ENCODE measurements at regions not wholly inside any gene's neighbourhood (a gene's known extent, or its start where the extent isn't known, plus 50 kb on each side); places are given as distances from the start of the nearest gene placed in this dataset.
"Not testable (repeated sequence)": the region's sequence is repeated elsewhere in the genome, so short reads cannot be mapped to it uniquely, and the experiment has no call there.

- Histone ChIP-seq H3K9ac (ENCODE audit: insufficient read depth, low read length) (no peak overlapping the region), H3K27me3 (ENCODE audit: control insufficient read depth, insufficient read depth, low read length) (no peaks in the 10 kb centered on the region), H4K20me1 (ENCODE audit: control insufficient read depth, extremely low read depth, insufficient read depth, low read length) (no peaks in the 10 kb centered on the region), H3K9me3 (ENCODE audit: control insufficient read depth, insufficient read depth, low read depth, low read length) (no peaks in the 10 kb centered on the region), H3K36me3 (ENCODE audit: control insufficient read depth, insufficient read depth, low read length) (no peaks in the 10 kb centered on the region), H3K79me2 (ENCODE audit: control insufficient read depth, insufficient read depth, low read length) (no peaks in the 10 kb centered on the region), H3K27ac (ENCODE audit: insufficient read depth, low read length) (no peak overlapping the region), H3K4me2 (ENCODE audit: extremely low read depth, insufficient read depth, low read length) (no peak overlapping the region), H3K4me3 (replicated peaks in 1 of 4; ENCODE audit: control extremely low read depth in 1 of 4, insufficient read depth in 1 of 4, low read depth in 3 of 4, low read length in 4 of 4) (no peak overlapping the region), H2AFZ (ENCODE audit: low read length) (no peak overlapping the region), H3K4me1 (ENCODE audit: control insufficient read depth, extremely low read depth, insufficient read depth, low read length) (no peaks in the 10 kb centered on the region)
- DNase-seq (ENCODE audit: low read depth in 2 of 2): no peak
- TF ChIP-seq EZH2 (IDR thresholded peaks at IDR 0.05; ENCODE audit: low read length, missing control alignments): no peak
- TF ChIP-seq CTCF (conservative IDR thresholded peaks at IDR 0.05 in 1 of 2, IDR thresholded peaks at IDR 0.05 in 1 of 2; ENCODE audit: low read depth in 1 of 2, low read length in 2 of 2): no peak
These were observed 92.5 kb downstream of the OLFM1 start for GRCh38 chr9:135179976-135180375.

GRCh38 chr9:135180586-135180985 lies 93.1 kb downstream of the OLFM1 start:
- Histone ChIP-seq H3K36me3 (ENCODE audit: control insufficient read depth, insufficient read depth, low read length) (no peaks in the 10 kb centered on the region), H3K4me2 (ENCODE audit: extremely low read depth, insufficient read depth, low read length) (no peak overlapping the region), H4K20me1 (ENCODE audit: control insufficient read depth, extremely low read depth, insufficient read depth, low read length) (no peaks in the 10 kb centered on the region), H3K27ac (ENCODE audit: insufficient read depth, low read length) (no peak overlapping the region), H3K79me2 (ENCODE audit: control insufficient read depth, insufficient read depth, low read length) (no peaks in the 10 kb centered on the region), H3K4me3 (replicated peaks in 1 of 4; ENCODE audit: control extremely low read depth in 1 of 4, insufficient read depth in 1 of 4, low read depth in 3 of 4, low read length in 4 of 4) (no peak overlapping the region), H3K27me3 (ENCODE audit: control insufficient read depth, insufficient read depth, low read length) (no peaks in the 10 kb centered on the region), H3K9ac (ENCODE audit: insufficient read depth, low read length) (no peak overlapping the region), H3K9me3 (ENCODE audit: control insufficient read depth, insufficient read depth, low read depth, low read length) (no peaks in the 10 kb centered on the region), H3K4me1 (ENCODE audit: control insufficient read depth, extremely low read depth, insufficient read depth, low read length) (no peaks in the 10 kb centered on the region), H2AFZ (ENCODE audit: low read length) (no peak overlapping the region)
- TF ChIP-seq EZH2 (IDR thresholded peaks at IDR 0.05; ENCODE audit: low read length, missing control alignments): no peak
- TF ChIP-seq CTCF (conservative IDR thresholded peaks at IDR 0.05 in 1 of 2, IDR thresholded peaks at IDR 0.05 in 1 of 2; ENCODE audit: low read depth in 1 of 2, low read length in 2 of 2): no peak
- DNase-seq (ENCODE audit: low read depth in 2 of 2): no peak

- H3K79me2 ChIP-seq (ENCODE audit: control insufficient read depth, insufficient read depth, low read length): no peaks in the 10 kb centered on the region
- H3K27me3 ChIP-seq (ENCODE audit: control insufficient read depth, insufficient read depth, low read length): no peaks in the 10 kb centered on the region
- H3K4me2 ChIP-seq (ENCODE audit: extremely low read depth, insufficient read depth, low read length): no peak overlapping the region
- H3K4me3 ChIP-seq (replicated peaks in 1 of 4; ENCODE audit: control extremely low read depth in 1 of 4, insufficient read depth in 1 of 4, low read depth in 3 of 4, low read length in 4 of 4): no peak overlapping the region
- H3K27ac ChIP-seq (ENCODE audit: insufficient read depth, low read length): no peak overlapping the region
- no peaks in the 10 kb centered on the region for H3K36me3 ChIP-seq (ENCODE audit: control insufficient read depth, insufficient read depth, low read length)
- no peaks in the 10 kb centered on the region for H4K20me1 ChIP-seq (ENCODE audit: control insufficient read depth, extremely low read depth, insufficient read depth, low read length)
- H3K9ac ChIP-seq (ENCODE audit: insufficient read depth, low read length): no peak overlapping the region
- no peak for DNase-seq (ENCODE audit: low read depth in 2 of 2)
- H2AFZ ChIP-seq (ENCODE audit: low read length): no peak overlapping the region
- no peak for TF ChIP-seq EZH2 (IDR thresholded peaks at IDR 0.05; ENCODE audit: low read length, missing control alignments)
- no peak for TF ChIP-seq CTCF (conservative IDR thresholded peaks at IDR 0.05 in 1 of 2, IDR thresholded peaks at IDR 0.05 in 1 of 2; ENCODE audit: low read depth in 1 of 2, low read length in 2 of 2)
- H3K4me1 ChIP-seq (ENCODE audit: control insufficient read depth, extremely low read depth, insufficient read depth, low read length): no peaks in the 10 kb centered on the region
- H3K9me3 ChIP-seq (ENCODE audit: control insufficient read depth, insufficient read depth, low read depth, low read length): no peaks in the 10 kb centered on the region
These were observed 93.9 kb downstream of the OLFM1 start for GRCh38 chr9:135181336-135181735.

- not testable (repeated sequence) for H3K4me3 ChIP-seq (replicated peaks in 1 of 4; ENCODE audit: control extremely low read depth in 1 of 4, insufficient read depth in 1 of 4, low read depth in 3 of 4, low read length in 4 of 4); H3K27ac ChIP-seq (ENCODE audit: insufficient read depth, low read length); DNase-seq (ENCODE audit: low read depth in 2 of 2); H3K4me1 ChIP-seq (ENCODE audit: control insufficient read depth, extremely low read depth, insufficient read depth, low read length); H3K36me3 ChIP-seq (ENCODE audit: control insufficient read depth, insufficient read depth, low read length); H2AFZ ChIP-seq (ENCODE audit: low read length); H3K79me2 ChIP-seq (ENCODE audit: control insufficient read depth, insufficient read depth, low read length); H3K4me2 ChIP-seq (ENCODE audit: extremely low read depth, insufficient read depth, low read length); H3K9ac ChIP-seq (ENCODE audit: insufficient read depth, low read length); H4K20me1 ChIP-seq (ENCODE audit: control insufficient read depth, extremely low read depth, insufficient read depth, low read length); H3K9me3 ChIP-seq (ENCODE audit: control insufficient read depth, insufficient read depth, low read depth, low read length); H3K27me3 ChIP-seq (ENCODE audit: control insufficient read depth, insufficient read depth, low read length)
These were observed 94.4 kb downstream of the OLFM1 start for GRCh38 chr9:135181841-135182240.
